CD4-positive, alpha-beta T cell (primary cell): ENCODE measurements at regions not wholly inside any gene's neighbourhood (a gene's known extent, or its start where the extent isn't known, plus 50 kb on each side); places are given as distances from the start of the nearest gene placed in this dataset.

Source experiments
- ATAC-seq: fragments of 200-7000 bp; cut with Tn5 transposase; one replicate; pipeline ENCODE4 v1.10.0; 2022; ENCODE audit warnings: mild to moderate bottlenecking; ENCODE audit not compliant: poor library complexity
- CTCF ChIA-PET: fragments of 350-600 bp; sonication (Branson Sonifier 250); formaldehyde crosslinking; loops from one replicate; lab custom pipeline; 2021; ENCODE audit warnings: antibody characterized with exemption, inconsistent platforms; lab: Charles Lee
- POLR2A ChIA-PET: fragments of 350-600 bp; sonication (Branson Sonifier 250); formaldehyde crosslinking; loops from one replicate; lab custom pipeline; 2021; ENCODE audit warnings: antibody characterized with exemption, inconsistent platforms; lab: Charles Lee
- DNase-seq, 14 experiments: peaks; one replicate each; pipeline ENCODE4 v3.0.0-alpha.2; 2013 to 2020; ENCODE audit warnings: mixed read lengths in 2 of 14
- H3K27ac ChIP-seq, 2 donors: one replicate each; pipeline versions ENCODE4 v1.5.1 to v1.7.0; 2013; ENCODE audit warnings: low read length in 2 of 2, low read depth in 1 of 2, mild to moderate bottlenecking in 1 of 2
- H3K27me3 ChIP-seq, 2 experiments: 1 replicate in 1 of 2; 2 replicates in 1 of 2; pipeline versions ENCODE4 v1.6.1 to v1.7.0; 2013; ENCODE audit warnings: low read length in 2 of 2, control low read depth in 1 of 2, mild to moderate bottlenecking in 1 of 2, moderate library complexity in 1 of 2; ENCODE audit not compliant: insufficient read depth in 2 of 2, control insufficient read depth in 1 of 2
- H3K36me3 ChIP-seq: one replicate; pipeline ENCODE4 v1.6.1; 2013; ENCODE audit warnings: low read length, control low read depth; ENCODE audit not compliant: insufficient read depth
- H3K4me1 ChIP-seq: one replicate; pipeline ENCODE4 v1.6.1; 2013; ENCODE audit warnings: low read length, control low read depth; ENCODE audit not compliant: insufficient read depth
- H3K4me3 ChIP-seq: one replicate; pipeline ENCODE4 v1.5.1; 2013; ENCODE audit warnings: mild to moderate bottlenecking, low read length, moderate library complexity
- H3K9me3 ChIP-seq, 2 experiments: 1 replicate in 1 of 2; 2 replicates in 1 of 2; pipeline versions ENCODE4 v1.6.1 to v1.7.0; 2013; ENCODE audit warnings: low read length in 2 of 2, mild to moderate bottlenecking in 2 of 2, control low read depth in 1 of 2, moderate library complexity in 1 of 2; ENCODE audit not compliant: control insufficient read depth in 1 of 2, insufficient read depth in 1 of 2
- H3K27ac Mint-ChIP-seq: one replicate; pipeline ENCODE4 v1.8.0; 2020; ENCODE audit warnings: mixed read lengths
- H3K27me3 Mint-ChIP-seq: one replicate; pipeline ENCODE4 v1.8.0; 2021; ENCODE audit warnings: mixed read lengths
- H3K36me3 Mint-ChIP-seq: one replicate; pipeline ENCODE4 v1.8.0; 2021; ENCODE audit warnings: low read depth, mixed read lengths
- H3K4me1 Mint-ChIP-seq: one replicate; pipeline ENCODE4 v1.8.0; 2021; ENCODE audit warnings: low read depth, mixed read lengths
- H3K4me3 Mint-ChIP-seq: one replicate; pipeline ENCODE4 v1.8.0; 2020; ENCODE audit warnings: mild to moderate bottlenecking, mixed read lengths
- H3K9me3 Mint-ChIP-seq: one replicate; pipeline ENCODE4 v1.8.0; 2020; ENCODE audit warnings: mixed read lengths
- intact Hi-C, 2 experiments: fragments of 100-400 bp; cut with DNase I in 1 of 2; cut with micrococcal nuclease in 1 of 2; formaldehyde crosslinking; loops; one replicate each; pipeline versions ENCODE4 v1.15.1 to v1.9.0; 2023 to 2025; cut with DNase I, micrococcal nuclease
- TF ChIP-seq, protein P1 (sequence below): fragments of 200-600 bp; IDR thresholded peaks from one replicate; pipeline ENCODE4 v1.8.0; 2022; ENCODE audit warnings: antibody characterized with exemption, mild to moderate bottlenecking

DNA sequence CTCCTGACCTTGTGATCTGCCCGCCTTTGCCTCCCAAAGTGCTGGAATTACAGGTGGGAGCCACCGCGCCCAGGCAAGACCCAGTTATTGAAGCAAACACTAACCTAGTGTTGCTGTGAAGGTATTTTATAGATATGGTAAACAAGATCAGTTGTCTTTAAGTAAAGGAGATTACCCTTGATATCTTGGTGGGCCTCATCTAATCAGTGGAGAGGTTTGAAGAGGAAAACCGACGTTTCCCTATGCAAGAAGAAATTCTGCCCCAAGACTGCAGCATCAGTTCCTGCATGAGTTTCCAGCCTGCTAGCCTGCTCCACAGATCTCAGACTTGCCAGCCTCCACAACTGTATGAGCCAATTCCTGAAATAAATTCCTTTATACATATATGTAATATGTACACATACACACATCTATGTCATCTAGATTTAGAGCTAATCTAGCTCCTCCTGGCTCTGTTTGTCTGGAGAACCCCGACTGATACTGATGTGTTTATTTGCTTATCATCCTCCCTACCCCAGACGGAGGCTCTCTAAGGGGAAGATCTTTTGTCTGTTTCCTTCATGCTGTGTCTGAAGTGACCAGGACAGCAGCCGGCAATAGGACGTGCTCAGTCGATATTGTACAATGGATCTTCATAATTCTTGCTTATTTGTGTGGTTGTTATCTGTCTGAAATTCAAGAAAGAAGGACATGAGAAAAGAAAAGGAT lies 90.9 kb downstream of the IER5 start:
- H3K4me3 Mint-ChIP-seq = peak overlapping the region; percentile 9
- intact Hi-C loops = no loop called here

DNA sequence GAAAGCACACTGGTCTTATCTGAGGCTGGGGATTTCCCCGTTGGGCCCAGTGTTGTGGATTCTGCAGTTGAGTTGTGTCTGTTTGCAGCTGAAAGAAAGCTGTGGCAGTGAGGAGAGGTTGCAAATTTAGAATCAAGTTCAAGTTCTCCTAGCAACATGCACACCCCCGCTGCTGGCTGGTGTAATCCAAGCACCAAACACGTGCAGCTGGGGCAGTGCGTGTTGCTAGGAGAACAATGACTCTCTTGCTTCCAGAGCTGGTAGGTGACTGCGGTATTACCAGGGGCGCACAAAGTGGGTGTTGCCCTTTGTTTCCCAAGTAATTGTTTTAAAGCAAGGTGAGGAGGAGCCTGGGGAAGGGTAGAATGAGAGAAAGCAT lies 91.5 kb downstream of the IER5 start:
- Mint-ChIP-seq H3K4me3 (peak overlapping the region; percentile 9), H3K27me3 (no peaks in the 10 kb centered on the region), H3K4me1 (peaks cover 21% of the 10 kb centered on the region), H3K36me3 (no peaks in the 10 kb centered on the region), H3K9me3 (no peaks in the 10 kb centered on the region), H3K27ac (peak overlapping the region; percentile 51)
- DNase-seq = peak in 10 of 14 experiments; percentile 18 to 78 (median 36)
- Histone ChIP-seq H3K9me3 (no peaks in the 10 kb centered on the region), H3K4me3 (no peak overlapping the region), H3K27me3 (peaks cover 0 to 5% of the 10 kb centered on the region in 2 experiments), H3K27ac (no peak overlapping the region), H3K4me1 (peaks cover 19% of the 10 kb centered on the region), H3K36me3 (no peaks in the 10 kb centered on the region)
- TF ChIP-seq, protein P1, sequence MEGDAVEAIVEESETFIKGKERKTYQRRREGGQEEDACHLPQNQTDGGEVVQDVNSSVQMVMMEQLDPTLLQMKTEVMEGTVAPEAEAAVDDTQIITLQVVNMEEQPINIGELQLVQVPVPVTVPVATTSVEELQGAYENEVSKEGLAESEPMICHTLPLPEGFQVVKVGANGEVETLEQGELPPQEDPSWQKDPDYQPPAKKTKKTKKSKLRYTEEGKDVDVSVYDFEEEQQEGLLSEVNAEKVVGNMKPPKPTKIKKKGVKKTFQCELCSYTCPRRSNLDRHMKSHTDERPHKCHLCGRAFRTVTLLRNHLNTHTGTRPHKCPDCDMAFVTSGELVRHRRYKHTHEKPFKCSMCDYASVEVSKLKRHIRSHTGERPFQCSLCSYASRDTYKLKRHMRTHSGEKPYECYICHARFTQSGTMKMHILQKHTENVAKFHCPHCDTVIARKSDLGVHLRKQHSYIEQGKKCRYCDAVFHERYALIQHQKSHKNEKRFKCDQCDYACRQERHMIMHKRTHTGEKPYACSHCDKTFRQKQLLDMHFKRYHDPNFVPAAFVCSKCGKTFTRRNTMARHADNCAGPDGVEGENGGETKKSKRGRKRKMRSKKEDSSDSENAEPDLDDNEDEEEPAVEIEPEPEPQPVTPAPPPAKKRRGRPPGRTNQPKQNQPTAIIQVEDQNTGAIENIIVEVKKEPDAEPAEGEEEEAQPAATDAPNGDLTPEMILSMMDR = no peak
- POLR2A ChIA-PET = no interaction called here
- ATAC-seq = peak; percentile 90
- intact Hi-C loops = no loop called here
- CTCF ChIA-PET = interaction anchor here (1.0 kb wide), 1 partner anchor 10 kb away, joined by 4 read pairs; no protein-coding TSS in a partner anchor

More for the DNA sequence above, 90.9 kb downstream of the IER5 start:
- Histone ChIP-seq H3K36me3 (no peaks in the 10 kb centered on the region), H3K9me3 (no peaks in the 10 kb centered on the region), H3K27ac (no peak overlapping the region), H3K4me1 (peaks cover 19% of the 10 kb centered on the region), H3K27me3 (peaks cover 0 to 5% of the 10 kb centered on the region in 2 experiments), H3K4me3 (no peak overlapping the region)
- Mint-ChIP-seq H3K27ac (peak overlapping the region; percentile 51), H3K4me1 (peaks cover 21% of the 10 kb centered on the region), H3K27me3 (no peaks in the 10 kb centered on the region), H3K9me3 (no peaks in the 10 kb centered on the region), H3K36me3 (no peaks in the 10 kb centered on the region)
- ChIA-PET POLR2A (no interaction called here), CTCF (interaction anchor here (1.0 kb wide), 1 partner anchor 10 kb away, joined by 4 read pairs; no protein-coding TSS in a partner anchor)
- TF ChIP-seq, protein P1 = no peak
- no peak for DNase-seq
- peak; percentile 41 for ATAC-seq

DNA sequence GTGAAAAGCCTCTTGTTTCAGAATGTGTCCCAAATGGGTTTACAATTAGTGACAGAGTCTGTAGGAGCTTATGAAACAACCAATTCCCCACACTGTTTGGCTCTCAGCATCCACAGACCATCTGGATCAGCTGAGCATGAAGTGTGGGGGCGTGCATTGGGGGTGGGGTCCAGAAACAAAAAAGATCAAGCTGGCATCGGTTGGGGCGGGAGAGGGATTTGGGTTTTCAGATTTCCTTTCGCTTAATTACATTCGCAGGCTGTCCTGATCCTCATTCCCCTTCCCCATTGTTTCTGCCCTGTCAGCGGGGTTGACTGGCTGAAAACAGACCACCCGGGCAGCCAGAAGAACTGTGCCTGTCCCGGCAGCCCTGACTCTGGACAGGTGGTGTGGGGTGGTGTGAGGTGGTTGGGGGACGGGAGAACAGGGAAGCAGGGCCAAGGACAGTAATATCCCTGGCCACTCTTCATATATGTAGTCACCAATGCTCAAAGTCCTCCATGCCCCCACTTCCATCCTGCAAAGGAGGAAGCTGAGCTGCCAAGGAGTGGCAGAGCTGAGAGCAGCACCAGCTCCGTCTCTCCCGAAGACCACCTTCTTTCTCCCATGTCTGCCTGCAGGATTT lies 92.0 kb downstream of the IER5 start:
- no peak overlapping the region for H3K27ac ChIP-seq
- H3K36me3 Mint-ChIP-seq = no peaks in the 10 kb centered on the region
- H3K4me3 Mint-ChIP-seq = no peak overlapping the region
- no peaks in the 10 kb centered on the region for H3K36me3 ChIP-seq
- H3K9me3 Mint-ChIP-seq = no peaks in the 10 kb centered on the region
- peak overlapping the region; percentile 51 for H3K27ac Mint-ChIP-seq
- no peak for DNase-seq
- peaks cover 0 to 2% of the 10 kb centered on the region in 2 experiments for H3K27me3 ChIP-seq
- TF ChIP-seq, protein P1 = no peak
- H3K4me1 ChIP-seq = peaks cover 19% of the 10 kb centered on the region
- no peak overlapping the region for H3K4me3 ChIP-seq
- ChIA-PET CTCF (interaction anchor here (1.0 kb wide), 1 partner anchor 9 kb away, joined by 4 read pairs; no protein-coding TSS in a partner anchor), POLR2A (no interaction called here)
- no peaks in the 10 kb centered on the region for H3K27me3 Mint-ChIP-seq
- no peaks in the 10 kb centered on the region for H3K9me3 ChIP-seq
- intact Hi-C loops = no loop called here
- H3K4me1 Mint-ChIP-seq = peaks cover 21% of the 10 kb centered on the region
- no peak for ATAC-seq
